ENCODE measurements at regions not wholly inside any gene's neighbourhood (a gene's known extent, or its start where the extent isn't known, plus 50 kb on each side); places are given as distances from the start of the nearest gene placed in this dataset.

DNA sequence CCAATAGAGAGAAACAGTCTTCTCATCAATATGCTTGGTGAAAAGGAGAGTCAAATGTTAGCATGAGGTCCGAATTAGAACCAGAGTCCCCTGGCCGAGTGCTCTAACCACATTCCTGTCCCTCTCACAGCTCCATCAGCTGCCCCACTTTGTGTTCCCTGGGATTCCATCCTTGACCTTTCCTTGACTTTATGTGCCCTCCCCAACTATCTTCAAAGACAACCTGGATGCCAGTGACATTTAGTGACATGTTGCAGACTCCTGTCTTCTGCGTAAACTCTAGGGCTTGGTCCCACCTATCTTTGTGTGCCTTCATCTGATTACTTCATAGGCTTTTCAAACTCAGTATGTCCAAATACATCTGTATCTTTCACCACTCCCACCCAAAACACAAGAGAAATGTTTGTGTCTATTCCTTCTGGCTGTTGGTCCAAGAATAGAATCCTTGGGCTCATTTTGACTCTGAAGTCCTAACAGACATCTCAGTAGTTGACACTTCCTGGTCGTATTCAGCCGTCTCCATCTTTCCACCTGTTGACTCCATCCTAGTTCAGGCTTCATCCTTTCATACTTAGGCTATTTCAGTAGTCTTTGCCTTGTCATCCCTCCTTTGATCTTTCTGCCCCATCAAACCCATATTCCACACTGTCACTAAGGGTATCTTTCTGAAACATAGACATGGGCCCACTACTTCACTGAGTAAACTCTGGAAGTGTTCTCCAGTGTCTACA is 101.4 kb upstream of the CD180 start:
- no peak for DNase-seq (ENCODE audit: low read depth)

DNA sequence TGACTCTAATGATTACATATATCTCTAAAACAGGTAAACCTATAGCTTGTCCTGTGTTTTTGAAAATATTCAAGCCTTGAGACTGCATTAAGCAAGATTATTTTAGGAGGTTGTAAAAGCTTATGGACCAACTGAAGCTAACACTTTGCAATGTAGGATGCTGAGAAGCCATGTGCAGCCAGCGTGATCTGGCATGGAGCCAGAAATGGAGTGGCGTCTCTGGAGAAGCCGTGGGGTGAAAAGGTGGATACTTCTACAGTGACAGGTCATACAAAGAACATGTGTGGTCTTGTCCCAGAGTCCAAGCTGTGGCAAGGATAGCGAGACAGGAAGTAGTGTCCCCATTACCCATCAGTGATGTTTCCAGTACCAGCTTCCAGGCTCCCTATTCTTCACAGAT is 100.8 kb upstream of the CD180 start:
- no peak for DNase-seq (ENCODE audit: low read depth)

DNA sequence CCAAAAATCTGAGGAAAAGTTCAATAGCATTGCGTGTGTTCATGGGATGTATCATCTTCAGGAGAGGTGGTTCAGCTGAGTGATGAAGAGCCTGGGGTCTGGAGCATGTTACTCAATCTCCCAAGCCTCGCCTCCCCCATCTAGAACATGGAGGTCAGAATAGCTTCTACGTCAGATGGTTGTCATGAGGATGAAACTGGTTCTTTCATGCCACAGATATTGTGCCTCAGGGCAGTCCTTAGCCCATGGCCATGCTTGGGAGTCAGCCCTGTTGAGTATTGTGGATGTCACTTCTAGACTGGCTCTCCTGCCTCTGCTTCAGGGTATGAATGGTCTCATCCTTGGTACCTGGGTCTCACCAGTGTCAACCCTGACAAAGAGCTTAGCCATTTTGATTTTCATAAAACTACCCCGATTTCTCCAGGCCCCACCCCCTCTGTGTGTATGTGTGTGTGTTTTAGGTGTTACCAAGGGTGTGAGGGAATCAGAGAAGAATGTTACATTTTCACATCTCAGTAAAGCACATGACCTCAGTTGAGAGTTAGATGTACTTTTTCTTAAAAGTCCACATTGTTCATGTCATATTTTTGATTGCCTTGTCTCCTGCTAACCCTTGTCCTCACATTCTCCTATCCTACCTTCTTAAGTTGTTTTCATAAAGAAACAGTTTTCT is 97.8 kb upstream of the CD180 start:
- no peak for DNase-seq (ENCODE audit: low read depth)

DNA sequence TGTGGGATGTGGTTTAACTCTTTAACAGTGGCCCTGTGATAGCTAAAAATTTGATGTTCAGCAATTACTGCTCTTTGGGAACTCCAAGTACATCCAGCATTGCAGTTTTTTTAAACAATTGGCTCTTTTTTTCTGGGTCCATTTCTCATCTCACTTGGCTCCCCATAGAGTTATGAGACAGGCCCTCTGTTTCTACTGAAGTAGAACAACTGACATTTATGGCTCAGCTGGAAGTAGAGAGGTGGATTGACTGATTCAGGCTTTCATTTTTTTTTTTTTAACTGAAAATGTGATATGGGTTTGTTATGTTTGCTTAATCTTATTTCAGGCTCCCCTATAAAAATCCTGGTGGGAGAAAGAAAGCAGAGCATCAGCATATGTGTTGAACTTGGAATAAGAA is 96.6 kb upstream of the CD180 start:
- no peak for DNase-seq (ENCODE audit: low read depth)

DNA sequence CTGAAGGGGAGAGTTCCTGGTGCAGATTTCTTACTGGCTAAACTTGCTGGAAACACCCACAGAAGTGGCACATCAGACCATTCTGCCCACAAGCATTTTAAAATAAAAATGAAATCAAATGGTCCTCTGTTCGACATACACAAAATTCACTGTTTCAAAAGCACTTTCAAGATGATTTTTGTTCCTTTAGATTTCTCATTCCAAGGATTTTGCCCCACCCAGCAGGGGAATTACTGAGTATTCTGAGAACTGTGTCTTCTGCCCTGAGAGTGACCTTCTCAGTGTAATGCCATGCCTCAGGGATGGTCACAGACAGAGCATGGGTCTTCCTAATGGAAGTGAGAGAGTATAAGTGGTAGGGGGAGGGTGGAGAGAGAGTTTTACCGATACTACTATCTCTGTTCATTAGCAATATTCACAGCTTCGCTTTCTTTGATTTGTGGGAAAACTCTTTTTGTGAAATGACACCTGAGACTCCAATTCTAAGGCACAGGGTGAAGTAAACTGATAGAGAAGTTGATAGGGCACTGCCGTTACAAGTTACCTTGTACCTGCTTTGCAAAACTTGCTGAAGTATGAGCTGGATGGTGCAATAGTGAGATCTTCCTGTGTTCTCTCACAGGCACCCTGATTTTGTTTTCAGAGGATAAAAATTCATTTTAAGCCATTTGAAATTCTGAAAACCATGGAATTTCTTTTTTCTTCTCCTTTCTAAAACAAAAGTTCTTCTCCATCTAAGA is 95.8 kb upstream of the CD180 start:
- no peak for DNase-seq (ENCODE audit: low read depth)

DNA sequence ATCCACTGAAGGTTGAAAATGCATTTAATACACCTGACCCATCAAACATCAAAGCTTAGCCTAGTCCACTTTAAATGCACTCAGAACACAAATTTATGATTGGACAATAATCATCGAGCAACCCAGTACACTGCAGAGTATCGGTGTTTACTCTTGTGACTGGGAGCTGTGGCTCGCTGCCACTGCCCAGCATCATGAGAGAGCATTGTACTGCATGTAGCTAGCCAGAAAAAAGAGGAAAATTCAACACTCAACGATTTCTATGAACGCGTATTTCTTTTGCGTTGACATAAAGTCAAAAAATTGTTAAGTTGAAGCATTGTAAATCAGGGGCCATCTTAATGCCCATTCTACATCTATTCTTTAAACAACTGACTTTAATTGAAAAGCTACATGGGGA is 95.1 kb upstream of the CD180 start:
- DNase-seq (ENCODE audit: low read depth) = no peak

DNA sequence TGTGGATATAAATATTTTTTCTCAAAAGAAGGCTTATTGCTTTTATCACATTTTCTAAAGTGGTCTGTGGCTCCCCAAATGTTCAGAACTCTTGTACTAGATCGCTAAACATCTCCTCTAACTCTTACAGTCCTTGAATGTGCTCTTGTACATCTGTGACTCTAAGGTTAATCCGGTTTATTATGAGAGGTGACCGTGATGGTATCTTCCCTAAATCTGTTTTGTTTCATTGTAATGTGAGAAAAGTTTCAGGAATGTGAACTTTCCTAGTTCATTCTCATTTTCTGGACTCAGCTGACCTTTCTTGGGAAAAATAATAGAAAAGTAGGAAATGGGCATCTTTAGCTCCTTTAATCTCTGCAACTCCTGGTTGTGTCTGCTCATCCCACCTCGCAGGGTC is 94.5 kb upstream of the CD180 start:
- DNase-seq (ENCODE audit: low read depth) = no peak

DNA sequence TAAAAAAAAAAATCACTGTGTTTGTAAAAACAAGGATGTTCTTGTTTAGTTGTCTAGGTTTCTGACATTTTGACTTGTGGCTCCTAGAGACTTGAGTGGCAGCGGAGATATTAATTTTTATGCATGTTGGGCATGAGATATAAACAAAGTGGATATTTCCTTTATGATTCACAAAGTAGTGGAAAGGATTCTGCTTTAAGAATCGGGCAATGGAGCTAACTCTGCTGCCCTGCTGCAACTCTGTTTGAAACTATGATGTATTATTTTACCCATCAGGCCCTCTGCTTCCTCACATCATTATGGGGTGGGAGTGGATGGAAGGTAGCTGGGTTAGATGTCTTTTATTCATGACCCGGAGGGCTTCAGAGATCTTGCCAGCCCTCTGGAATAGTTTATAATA is 94.1 kb upstream of the CD180 start:
- DNase-seq (ENCODE audit: low read depth) = no peak

DNA sequence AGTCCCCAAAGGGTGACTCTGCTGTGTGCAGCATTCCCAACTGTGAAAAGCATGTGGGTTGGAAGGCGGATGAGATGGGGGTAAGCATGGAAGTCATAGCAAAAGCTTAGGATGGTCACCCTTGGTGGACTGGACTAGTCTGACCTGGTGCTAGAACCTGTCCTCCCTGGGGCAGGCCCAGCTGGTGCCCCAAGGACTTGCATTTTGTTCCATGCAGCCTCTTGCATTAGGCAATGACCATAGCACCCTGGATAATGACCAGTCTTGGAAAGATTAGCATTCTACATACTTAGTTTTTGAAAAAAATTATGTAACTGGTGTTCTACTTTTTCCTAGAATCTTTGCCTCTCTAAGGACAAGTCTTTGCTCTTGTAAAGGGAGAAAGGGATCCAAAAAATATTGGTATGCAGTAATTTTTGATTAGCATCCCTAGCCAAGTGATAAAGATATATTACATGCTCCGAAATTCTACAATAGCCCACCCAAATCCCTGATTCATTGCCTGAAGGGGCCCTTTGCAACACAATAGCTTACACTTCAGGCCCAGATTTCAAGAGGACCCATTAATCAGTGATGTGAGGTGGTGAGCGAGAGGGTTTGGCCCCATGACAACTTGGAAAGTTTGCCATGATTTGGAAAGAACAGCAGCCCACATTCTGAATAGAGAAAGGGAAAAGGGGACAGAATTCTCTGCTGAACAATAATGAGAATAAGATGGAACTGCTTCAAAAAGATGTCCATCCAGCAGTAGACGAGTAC is 93.3 kb upstream of the CD180 start:
- no peak for DNase-seq (ENCODE audit: low read depth)

DNA sequence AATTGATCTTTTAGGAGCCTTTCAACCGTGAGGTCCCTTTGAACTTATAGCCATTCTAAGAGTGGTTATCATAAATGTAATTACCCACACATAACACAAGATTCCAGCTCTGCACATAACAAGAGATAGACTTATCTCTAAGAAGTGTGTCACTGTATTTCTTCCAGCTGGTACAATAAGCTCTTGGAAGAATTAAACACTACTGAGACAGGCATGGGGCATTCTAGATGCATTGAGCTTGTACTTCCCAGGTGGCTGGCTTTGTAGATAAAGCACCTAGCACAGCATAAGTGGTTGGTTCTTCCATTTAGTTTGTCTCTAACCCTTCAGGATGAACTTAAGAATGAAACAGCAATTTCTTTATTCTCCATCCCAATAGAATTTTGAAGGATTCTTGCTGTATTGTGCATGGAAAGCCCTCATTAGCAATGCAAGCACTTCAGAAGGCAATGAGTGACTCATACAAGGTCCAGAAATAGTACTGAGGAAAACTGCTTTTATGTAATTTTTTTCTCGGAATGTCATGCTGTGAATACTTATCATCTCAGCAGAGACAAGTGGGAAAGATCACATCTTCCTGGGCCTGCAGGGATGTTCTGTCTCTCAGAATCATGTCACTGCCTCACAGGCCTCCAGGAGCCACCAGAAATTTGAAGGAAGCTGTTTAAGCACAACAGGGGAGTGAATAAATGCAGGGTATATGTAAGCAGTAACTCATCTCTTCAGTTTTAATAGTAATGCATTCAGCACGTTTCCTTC is 91.1 kb upstream of the CD180 start:
- no peak for DNase-seq (ENCODE audit: low read depth)

DNA sequence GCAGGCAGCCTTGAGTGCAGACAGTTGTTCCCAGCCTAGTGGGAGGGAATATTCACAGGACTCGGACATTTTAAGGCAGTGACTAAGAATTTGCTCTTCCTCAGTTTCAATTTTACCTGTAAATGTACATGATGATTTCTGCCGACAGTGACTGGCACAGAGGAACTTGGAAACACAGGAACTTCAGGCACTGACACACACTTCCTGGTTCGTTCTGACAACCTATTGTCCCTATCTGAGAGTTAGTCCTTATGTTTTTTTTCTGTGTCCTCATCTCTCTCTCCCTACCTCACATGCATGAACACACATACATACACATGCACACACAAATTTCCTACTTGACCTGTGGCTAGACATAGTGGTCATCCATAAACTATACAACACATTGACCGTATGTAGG is 89.4 kb upstream of the CD180 start:
- DNase-seq (ENCODE audit: low read depth) = no peak

DNA sequence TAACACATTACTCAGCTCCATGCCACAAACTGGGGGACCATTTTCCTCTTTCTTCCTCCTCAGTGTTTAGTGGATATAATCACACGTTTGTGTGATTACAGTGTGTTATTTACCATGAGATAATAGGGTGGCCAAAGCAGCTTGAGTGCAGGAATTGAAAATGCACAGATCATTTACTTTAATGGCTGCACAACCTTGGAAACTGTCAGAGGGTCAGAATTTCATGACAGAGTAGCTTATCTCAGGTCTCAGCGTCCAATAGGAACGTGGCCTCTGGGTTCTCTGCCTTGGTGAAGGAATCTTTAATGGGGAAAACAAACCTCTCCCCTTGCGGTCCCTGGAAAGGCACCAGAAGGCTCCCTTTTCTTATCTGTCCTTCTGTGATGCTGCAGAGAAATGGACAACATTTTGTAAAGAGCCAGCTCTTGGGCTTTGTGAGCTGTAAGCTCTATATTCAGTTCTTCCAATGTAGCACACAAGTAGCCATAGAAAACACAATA is 87.4 kb upstream of the CD180 start:
- no peak for DNase-seq (ENCODE audit: low read depth)

DNA sequence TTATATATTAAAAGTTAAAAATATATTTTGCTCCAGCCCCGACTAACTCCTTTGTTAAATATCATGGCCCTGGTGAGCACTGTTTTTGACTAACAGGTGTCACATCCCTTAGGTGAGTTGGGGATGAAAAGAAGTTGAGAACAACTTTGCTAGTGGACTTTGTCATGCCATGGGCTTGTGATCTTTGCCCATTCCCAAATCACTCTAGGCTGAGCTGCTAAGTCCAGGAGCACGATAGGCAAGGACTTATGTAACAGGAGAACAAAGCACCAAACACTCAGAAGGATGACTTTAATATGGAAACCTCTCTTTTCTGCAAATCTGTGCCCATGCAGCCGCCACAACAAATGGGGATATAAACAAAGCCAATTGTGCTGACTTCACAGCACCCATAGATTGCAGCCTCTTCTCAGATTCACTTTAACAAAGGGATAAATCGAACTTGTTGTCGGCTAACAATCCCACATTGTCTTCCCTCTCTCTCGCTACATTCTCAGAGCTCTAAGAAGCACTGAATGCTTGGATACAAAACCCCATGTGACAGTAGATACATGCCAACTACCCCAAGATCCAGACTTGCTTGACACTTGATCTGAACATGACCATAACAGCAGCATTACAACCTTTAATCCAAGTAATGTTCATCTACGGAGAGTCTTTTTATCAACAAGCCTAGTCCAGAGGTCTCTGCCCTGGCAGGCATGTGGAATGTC is 86.8 kb upstream of the CD180 start:
- DNase-seq (ENCODE audit: low read depth) = no peak

DNA sequence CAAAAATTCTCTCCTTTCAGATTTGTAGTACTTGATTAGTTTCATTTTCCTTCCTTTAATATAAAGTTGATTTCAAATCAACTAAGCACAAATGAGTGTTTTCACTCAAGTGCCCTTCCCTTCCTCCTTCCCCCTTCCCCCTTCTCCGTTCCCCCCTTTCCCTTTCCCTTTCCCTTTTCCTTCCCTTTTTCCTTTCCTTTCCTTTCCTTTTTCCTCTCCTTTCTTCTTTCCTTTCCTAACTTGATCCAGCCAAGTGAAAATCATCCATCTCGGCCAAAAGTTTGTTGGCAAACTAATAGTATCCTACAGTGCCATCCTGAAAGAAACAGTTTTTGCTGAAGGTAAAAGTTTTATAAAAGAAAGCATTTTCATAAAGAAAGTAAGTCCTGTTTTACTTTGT is 85.3 kb upstream of the CD180 start:
- no peak for DNase-seq (ENCODE audit: low read depth)

DNA sequence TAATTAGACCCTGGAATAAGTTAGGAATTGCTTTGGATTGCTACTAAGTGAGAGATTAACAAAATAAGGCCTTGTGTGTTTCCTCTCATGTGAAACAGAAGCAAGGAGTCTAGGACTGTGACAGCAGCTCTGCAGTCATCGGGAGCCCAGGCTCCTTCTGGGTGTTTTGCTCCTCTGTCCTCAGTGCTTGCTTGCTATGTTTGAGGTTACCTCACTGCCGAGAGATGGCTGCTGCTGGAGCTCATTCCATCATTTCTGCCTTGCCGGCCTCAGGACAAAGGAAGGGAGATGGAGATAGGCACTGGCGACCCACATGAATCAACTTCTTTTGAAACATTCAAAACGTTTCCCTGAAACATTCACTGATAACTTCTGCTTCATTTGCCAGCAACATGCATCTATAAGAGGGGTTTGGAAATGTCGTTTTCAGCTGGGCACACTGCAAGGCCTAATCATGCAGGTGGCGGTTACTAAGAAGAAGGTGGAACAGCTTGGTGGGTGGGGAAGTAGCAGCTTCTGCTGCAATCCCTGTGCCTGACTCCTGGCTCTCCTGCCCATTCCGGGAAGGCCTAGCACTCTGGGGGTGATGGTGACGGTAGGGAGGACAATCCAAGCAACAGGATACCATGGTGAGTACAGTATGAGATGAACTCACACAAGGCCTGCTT is 77.2 kb upstream of the CD180 start:
- no peak for DNase-seq (ENCODE audit: low read depth)

DNA sequence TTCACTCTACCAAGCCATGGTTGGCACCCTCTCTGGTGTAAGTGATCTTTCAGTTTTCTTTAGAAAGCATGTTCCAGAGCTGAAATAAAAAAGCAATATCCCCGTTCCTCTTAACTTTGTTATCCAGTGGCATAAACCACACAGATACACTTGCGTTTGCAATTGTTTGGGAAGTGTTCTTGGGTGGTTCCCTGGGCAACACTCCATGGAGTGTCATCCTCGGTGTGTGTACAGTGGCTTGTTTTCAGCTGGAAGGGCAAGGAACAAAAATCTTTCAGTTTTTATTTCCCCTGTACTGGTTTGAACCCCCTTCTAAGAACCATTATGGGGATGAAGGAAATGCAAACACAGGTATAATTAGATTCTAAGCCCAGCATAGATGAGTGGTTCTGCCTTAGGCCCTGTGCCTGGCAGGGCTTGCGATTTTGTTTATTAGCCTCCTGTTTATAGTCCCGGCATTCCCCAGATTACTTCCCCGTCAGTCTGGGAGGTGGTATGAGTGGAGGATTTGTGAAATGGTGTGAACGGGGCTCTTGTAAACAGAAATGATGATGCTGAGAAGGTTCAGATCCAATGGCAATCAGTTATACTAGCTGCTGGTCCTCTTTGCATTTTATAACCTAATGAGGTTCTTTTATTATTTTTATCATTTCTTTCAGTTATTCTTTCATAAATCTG is 76.0 kb upstream of the CD180 start:
- no peak for DNase-seq (ENCODE audit: low read depth)

DNA sequence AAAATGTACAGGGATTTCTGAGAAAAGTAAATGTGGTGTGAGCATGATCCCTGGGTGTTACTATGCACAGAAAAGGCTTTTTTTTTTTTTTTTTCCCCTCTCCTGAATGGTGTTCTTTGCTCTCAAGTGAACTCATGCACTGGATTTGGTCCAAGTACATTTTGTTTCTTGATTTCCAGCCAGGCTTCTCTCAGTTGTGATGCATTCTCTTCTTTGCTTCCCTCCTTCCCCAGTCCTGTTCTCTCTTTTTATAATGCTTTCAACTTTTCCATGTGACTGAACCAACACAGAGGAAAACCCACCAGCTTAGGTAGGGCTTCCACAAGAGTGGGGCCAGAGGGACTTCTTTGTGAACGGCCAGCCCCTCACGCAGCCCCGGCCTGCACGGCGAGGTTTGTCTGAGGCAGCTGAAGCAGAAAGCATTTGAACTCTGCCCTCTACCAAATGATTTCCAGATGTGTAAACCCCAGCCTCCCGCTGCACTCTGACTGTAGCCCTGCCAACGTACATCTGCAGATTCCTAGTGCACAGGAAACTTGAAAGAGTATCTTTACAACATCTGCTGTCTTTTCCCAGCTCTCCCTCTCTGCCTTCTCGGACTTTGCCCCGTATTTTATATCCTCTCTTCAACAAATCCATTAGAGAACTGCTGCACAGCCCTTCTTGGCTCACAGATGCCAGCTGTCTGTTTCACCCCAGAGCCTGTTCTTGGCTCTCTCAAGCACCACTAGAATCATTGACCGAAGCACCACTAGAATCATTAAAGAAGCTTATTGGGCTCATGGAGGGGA is 71.8 kb upstream of the CD180 start:
- peak; percentile 77 for DNase-seq (ENCODE audit: low read depth)

DNA sequence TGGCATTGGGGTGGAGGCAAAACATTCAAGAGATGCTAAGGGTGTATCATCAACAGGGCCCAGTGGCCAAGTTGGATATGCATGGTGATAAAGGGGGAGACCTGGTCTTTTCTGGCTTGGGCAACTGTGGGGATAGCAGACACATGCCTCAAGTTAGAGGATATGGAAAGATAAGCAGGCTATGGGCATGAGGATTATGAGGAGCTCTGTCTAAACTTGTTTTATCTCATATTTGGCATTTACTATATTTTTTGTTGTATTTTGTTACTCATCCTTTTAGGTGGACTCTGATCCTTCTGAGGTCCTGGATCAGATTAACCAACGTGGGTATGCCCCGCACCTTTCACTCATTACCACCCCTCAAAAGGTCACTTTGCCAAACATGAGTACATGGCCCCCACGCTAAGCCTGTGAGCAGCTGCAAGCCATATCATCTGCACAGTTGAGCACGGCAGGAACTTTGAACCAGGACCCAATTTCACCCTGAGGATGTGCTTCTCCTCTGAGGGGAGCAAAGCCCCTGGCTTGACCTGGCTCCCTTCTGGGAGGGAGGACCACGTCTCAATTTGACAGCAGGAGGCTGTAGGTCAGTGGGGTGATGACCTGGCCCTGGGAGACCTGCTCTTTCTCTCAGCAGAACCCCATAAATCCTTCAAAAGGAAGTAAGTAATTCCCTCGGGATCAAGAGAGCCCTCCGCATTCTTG is 71.1 kb upstream of the CD180 start:
- no peak for DNase-seq (ENCODE audit: low read depth)
